Tibial nerve (tissue), 4 donors: ENCODE measurements at regions not wholly inside any gene's neighbourhood (a gene's known extent, or its start where the extent isn't known, plus 50 kb on each side); places are given as distances from the start of the nearest gene placed in this dataset.

Source experiments
- EP300 ChIP-seq, 2 donors: sonication (generic); formaldehyde crosslinking; IDR thresholded peaks; one replicate each; pipeline ENCODE4 v1.6.1; 2017; ENCODE audit warnings: antibody characterized with exemption in 2 of 2, mild to moderate bottlenecking in 1 of 2
- POLR2A ChIP-seq, 2 donors: fragments of 450-650 bp; IDR thresholded peaks; one replicate each; pipeline ENCODE4 v1.6.1; 2017; ENCODE audit warnings: antibody characterized with exemption in 2 of 2, mild to moderate bottlenecking in 2 of 2, moderate library complexity in 2 of 2
- TF ChIP-seq, protein P1 (sequence below), 5 experiments: fragments of 200-600 bp in 3 of 5; fragments of 450-650 bp in 2 of 5; sonication (generic) in 3 of 5; IDR thresholded peaks; one replicate each; pipeline ENCODE4 v1.5.1; 2016 to 2019; ENCODE audit warnings: antibody characterized with exemption in 5 of 5, mild to moderate bottlenecking in 3 of 5, moderate library complexity in 2 of 5

DNA sequence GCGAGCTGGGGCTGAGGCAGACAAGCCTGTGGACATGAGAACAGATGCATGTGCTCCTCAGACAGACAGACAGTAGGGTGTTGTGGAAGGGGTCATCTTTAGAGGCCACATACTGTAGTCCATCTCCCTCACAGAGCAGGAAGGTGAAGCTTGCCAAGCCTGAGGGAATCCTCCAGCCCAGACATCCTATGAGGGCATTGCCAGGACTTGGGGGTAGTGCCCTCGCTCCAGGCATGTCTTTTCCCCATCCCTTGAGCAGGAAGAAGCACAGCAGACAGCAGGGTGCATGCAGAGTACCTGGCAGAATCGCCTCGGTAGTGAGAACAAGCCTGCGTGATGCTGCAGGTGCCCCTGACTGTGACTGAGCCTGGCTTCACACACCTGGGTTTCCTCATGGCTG is 66.5 kb upstream of the CLDN5 start:
- TF ChIP-seq, protein P1, sequence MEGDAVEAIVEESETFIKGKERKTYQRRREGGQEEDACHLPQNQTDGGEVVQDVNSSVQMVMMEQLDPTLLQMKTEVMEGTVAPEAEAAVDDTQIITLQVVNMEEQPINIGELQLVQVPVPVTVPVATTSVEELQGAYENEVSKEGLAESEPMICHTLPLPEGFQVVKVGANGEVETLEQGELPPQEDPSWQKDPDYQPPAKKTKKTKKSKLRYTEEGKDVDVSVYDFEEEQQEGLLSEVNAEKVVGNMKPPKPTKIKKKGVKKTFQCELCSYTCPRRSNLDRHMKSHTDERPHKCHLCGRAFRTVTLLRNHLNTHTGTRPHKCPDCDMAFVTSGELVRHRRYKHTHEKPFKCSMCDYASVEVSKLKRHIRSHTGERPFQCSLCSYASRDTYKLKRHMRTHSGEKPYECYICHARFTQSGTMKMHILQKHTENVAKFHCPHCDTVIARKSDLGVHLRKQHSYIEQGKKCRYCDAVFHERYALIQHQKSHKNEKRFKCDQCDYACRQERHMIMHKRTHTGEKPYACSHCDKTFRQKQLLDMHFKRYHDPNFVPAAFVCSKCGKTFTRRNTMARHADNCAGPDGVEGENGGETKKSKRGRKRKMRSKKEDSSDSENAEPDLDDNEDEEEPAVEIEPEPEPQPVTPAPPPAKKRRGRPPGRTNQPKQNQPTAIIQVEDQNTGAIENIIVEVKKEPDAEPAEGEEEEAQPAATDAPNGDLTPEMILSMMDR (IDR thresholded peaks at IDR 0.05): no peak
- TF ChIP-seq POLR2A (IDR thresholded peaks at IDR 0.05) (no peak), EP300 (IDR thresholded peaks at IDR 0.05) (no peak)
